RWPE2 (cell line): ENCODE measurements at regions not wholly inside any gene's neighbourhood (a gene's known extent, or its start where the extent isn't known, plus 50 kb on each side); places are given as distances from the start of the nearest gene placed in this dataset.
"Not testable (repeated sequence)": the region's sequence is repeated elsewhere in the genome, so short reads cannot be mapped to it uniquely, and the experiment has no call there.

Experiments used
- ATAC-seq: fragments of 200-7000 bp; cut with Tn5 transposase; 3 replicates; pipeline ENCODE4 v1.9.1; 2021; ENCODE audit warnings: low read depth
- DNase-seq: peaks from one replicate; pipeline ENCODE4 v3.0.0-alpha.2; 2020; ENCODE audit warnings: low spot score
- H3K27ac ChIP-seq: fragments of 450-650 bp; 2 replicates; pipeline ENCODE4 v1.5.1; 2017; ENCODE audit warnings: mild to moderate bottlenecking; ENCODE audit not compliant: poor library complexity, severe bottlenecking
- H3K27me3 ChIP-seq: fragments of 250-450 bp; sonication (Bioruptor Pico); 2 replicates; pipeline ENCODE4 v1.5.1; 2021; ENCODE audit warnings: mild to moderate bottlenecking, moderate library complexity; ENCODE audit not compliant: insufficient read depth, poor library complexity, severe bottlenecking
- H3K36me3 ChIP-seq: fragments of 250-450 bp; sonication (Bioruptor Pico); 2 replicates; pipeline ENCODE4 v1.5.1; 2020; ENCODE audit warnings: low read depth, mild to moderate bottlenecking, moderate library complexity
- H3K4me1 ChIP-seq: fragments of 250-450 bp; sonication (Bioruptor Pico); 2 replicates; pipeline ENCODE4 v1.5.1; 2021; ENCODE audit warnings: mild to moderate bottlenecking, moderate library complexity; ENCODE audit not compliant: insufficient read depth, poor library complexity, severe bottlenecking
- H3K4me3 ChIP-seq: fragments of 250-450 bp; sonication (Bioruptor Pico); 2 replicates; pipeline ENCODE4 v1.5.1; 2021; ENCODE audit warnings: mild to moderate bottlenecking, moderate library complexity; ENCODE audit not compliant: severe bottlenecking
- H3K9me3 ChIP-seq: fragments of 250-450 bp; sonication (Bioruptor Pico); 2 replicates; pipeline ENCODE4 v1.5.1; 2021; ENCODE audit warnings: mild to moderate bottlenecking, moderate library complexity; ENCODE audit not compliant: severe bottlenecking
- TF ChIP-seq, protein P1 (sequence below): fragments of 450-650 bp; IDR thresholded peaks from one replicate; pipeline ENCODE4 v1.5.1; 2017; ENCODE audit warnings: mild to moderate bottlenecking, moderate library complexity; ENCODE audit not compliant: poor library complexity, severe bottlenecking

DNA sequence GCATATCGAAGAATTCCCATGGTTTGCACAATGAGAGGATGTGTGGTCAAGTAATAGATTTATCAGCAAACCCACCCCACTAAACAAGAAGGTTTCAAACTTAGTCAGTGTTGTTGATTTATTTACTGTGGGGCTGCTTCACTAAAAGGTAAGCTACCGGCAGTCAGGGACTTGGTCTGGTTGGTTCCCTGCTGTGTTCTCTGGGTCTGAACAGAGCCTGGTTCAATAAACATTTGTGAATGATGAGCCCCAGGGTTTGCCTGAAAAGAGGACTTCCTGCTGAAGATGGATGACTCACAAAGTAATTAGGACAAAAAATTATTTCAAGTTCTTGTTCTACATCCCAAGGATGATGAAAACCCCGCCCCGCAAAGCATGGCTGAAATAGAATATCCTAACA is 108.3 kb downstream of the SPP2 start:
- no peak for DNase-seq

DNA sequence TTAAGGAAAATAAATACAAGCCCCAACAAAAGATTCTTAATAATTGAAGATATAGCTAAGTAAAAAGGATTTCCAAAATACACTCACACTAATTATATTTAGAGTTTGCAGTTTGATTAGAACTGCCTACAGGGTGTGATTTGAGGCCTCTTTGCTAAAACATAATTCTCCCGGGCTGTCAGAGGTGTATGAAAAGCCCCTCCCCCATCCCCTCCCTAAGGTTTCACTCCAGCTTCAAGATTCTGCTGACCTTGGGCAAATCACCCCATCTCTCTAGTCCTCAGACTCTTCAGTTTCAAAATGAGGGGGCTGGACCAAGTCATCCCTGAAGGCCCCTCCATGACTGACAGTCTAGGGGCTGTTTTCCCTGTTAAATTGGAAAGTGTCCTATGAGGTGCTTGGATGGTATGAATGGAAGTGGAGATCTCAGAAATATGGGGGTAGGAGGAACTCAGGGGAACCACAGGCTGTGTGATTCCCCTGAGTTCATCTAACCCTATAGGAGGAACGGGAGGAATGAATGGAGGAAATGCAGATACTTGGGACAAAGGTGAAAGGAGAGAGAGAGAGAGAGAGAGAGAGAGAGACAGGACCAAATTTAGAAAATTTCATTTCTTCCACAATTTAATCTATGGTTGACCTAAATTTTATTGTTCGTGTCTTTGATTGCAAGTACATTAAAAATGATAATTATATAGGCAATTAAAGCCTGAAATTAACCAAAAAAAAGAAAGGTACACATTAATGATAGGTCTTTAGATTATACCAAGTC is 107.5 kb downstream of the SPP2 start:
- H3K36me3 ChIP-seq, result no peaks in the 10 kb centered on the region
- ATAC-seq (no peak), DNase-seq (no peak)
- peak overlapping the region; percentile 34 for H3K27ac ChIP-seq
- H3K9me3 ChIP-seq, result no peaks in the 10 kb centered on the region
- no peaks in the 10 kb centered on the region for H3K27me3 ChIP-seq
- H3K4me3 ChIP-seq, result no peak overlapping the region
- H3K4me1 ChIP-seq, result peaks cover 21% of the 10 kb centered on the region
- TF ChIP-seq, protein P1, sequence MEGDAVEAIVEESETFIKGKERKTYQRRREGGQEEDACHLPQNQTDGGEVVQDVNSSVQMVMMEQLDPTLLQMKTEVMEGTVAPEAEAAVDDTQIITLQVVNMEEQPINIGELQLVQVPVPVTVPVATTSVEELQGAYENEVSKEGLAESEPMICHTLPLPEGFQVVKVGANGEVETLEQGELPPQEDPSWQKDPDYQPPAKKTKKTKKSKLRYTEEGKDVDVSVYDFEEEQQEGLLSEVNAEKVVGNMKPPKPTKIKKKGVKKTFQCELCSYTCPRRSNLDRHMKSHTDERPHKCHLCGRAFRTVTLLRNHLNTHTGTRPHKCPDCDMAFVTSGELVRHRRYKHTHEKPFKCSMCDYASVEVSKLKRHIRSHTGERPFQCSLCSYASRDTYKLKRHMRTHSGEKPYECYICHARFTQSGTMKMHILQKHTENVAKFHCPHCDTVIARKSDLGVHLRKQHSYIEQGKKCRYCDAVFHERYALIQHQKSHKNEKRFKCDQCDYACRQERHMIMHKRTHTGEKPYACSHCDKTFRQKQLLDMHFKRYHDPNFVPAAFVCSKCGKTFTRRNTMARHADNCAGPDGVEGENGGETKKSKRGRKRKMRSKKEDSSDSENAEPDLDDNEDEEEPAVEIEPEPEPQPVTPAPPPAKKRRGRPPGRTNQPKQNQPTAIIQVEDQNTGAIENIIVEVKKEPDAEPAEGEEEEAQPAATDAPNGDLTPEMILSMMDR, result no peak

More for the DNA sequence above, 108.3 kb downstream of the SPP2 start:
- Histone ChIP-seq H3K36me3 (no peaks in the 10 kb centered on the region), H3K9me3 (no peaks in the 10 kb centered on the region), H3K27ac (peak overlapping the region; percentile 34), H3K4me1 (peaks cover 21% of the 10 kb centered on the region), H3K4me3 (no peak overlapping the region), H3K27me3 (no peaks in the 10 kb centered on the region)
- peak; percentile 57; the same call in 2 of the 3 replicates for ATAC-seq
- TF ChIP-seq, protein P1, result no peak

DNA sequence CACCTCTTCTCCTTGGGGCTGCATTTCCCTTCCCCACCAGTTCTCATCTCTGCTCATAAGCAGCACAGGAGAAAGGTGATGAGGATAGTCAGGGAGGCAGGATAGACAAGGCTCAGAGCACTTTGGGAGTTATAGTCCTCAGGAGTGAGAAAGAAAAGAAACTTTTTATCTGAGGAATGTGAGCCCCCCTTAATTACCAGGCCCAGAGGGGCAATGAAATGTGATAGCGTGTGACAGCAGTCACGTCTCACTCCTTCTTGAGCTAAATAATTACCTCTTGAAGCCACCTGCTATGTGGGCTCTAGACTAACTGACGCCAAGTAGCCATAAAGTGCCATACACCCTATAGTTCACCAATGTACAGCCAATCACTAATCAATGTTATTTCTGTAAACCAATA is 105.8 kb downstream of the SPP2 start:
- no peaks in the 10 kb centered on the region for H3K36me3 ChIP-seq
- no peaks in the 10 kb centered on the region for H3K27me3 ChIP-seq
- no peaks in the 10 kb centered on the region for H3K9me3 ChIP-seq
- peaks cover 7% of the 10 kb centered on the region for H3K4me1 ChIP-seq
- H3K27ac ChIP-seq, result no peak overlapping the region
- H3K4me3 ChIP-seq, result no peak overlapping the region
- TF ChIP-seq, protein P1, result no peak
- DNase-seq (no peak), ATAC-seq (no peak)

DNA sequence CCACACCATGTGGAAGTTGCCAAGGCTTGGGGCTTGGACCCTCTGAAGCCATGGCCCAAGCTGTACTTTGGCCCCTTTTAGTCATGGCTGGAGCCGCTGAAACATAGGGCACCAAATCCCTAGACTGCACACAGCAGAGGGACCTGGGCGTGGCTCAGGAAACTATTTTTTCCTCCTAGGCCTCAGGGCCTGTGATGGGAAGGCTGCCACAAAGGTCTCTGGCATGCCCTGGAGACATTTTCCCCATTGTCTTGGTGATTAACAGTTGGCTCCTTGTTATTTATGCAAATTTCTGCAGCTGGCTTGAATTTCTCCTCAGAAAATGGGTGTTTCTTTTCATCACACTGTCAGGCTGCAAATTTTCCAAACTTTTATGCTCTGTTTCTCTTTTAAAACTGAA is 102.3 kb downstream of the SPP2 start:
- ATAC-seq, H3K27ac ChIP-seq, H3K27me3 ChIP-seq, H3K9me3 ChIP-seq, H3K4me1 ChIP-seq, H3K36me3 ChIP-seq, DNase-seq, H3K4me3 ChIP-seq: not testable (repeated sequence)

DNA sequence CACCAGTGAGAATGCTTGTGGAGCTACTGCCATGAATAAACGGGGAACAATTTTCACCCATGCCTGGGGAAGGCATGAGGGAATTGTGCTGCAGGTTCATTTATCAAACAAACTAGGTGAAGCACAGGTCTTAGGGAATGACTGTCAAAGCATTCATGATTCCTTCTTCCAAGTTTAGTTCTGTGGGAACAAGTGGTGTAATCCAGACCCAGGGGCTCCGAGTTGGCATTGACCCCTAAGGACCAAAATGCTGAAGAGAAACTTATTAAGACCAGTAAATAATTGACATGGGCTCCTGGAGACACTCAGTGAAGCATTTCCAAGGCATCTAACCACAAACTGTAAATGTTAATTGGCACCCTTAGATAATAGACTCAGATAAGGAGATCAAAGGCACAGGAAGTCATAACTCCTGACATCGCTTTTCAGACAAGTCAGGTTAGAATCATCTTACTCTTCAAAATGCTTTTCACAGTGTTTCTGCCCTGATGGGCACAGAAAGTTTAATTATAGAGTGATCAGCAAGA is 96.9 kb downstream of the SPP2 start:
- Histone ChIP-seq H3K36me3 (no peaks in the 10 kb centered on the region), H3K4me1 (peaks cover 13% of the 10 kb centered on the region)
- DNase-seq, result no peak

More for the DNA sequence above, 96.9 kb downstream of the SPP2 start:
- no peaks in the 10 kb centered on the region for H3K9me3 ChIP-seq
- TF ChIP-seq, protein P1, result no peak
- no peak overlapping the region for H3K4me3 ChIP-seq
- H3K27me3 ChIP-seq, result no peaks in the 10 kb centered on the region
- H3K27ac ChIP-seq, result peak overlapping the region; percentile 81
- no peak for ATAC-seq
